ENCODE measurements at regions not wholly inside any gene's neighbourhood (a gene's known extent, or its start where the extent isn't known, plus 50 kb on each side); places are given as distances from the start of the nearest gene placed in this dataset.
A peak's percentile ranks its signal among the peaks of the same experiment; 100 is the strongest.

GRCh38 chr3:72169120-72169519 lies 384.2 kb upstream of the PROK2 start:
- H3K9ac ChIP-seq (ENCODE audit: low read depth, low read length, poor library complexity) = no peak overlapping the region
- no peaks in the 10 kb centered on the region for H3K9me3 ChIP-seq (replicated peaks in 1 of 2; ENCODE audit: control insufficient read depth in 2 of 2, insufficient read depth in 1 of 2, low read depth in 1 of 2, low read length in 2 of 2)
- H3K4me3 ChIP-seq (ENCODE audit: low read length in 2 of 2) = no peak overlapping the region
- H2BK12ac ChIP-seq (ENCODE audit: low read length) = no peak overlapping the region
- no peak overlapping the region for H3K4me2 ChIP-seq (ENCODE audit: insufficient read depth, low read length, poor library complexity, severe bottlenecking)
- no peak overlapping the region for H3K27ac ChIP-seq (replicated peaks; ENCODE audit: low read length)
- H3K79me1 ChIP-seq (ENCODE audit: low read depth, low read length) = no peaks in the 10 kb centered on the region
- H2BK120ac ChIP-seq (ENCODE audit: low read depth, low read length) = no peak overlapping the region
- H3K4ac ChIP-seq (ENCODE audit: low read length) = no peak overlapping the region
- H3K27me3 ChIP-seq (ENCODE audit: control insufficient read depth in 3 of 3, insufficient read depth in 3 of 3, low read depth in 1 of 3, low read length in 3 of 3) = no peaks in the 10 kb centered on the region
- no peak for DNase-seq (ENCODE audit: low spot score)
- no peak overlapping the region for H2BK15ac ChIP-seq (ENCODE audit: low read length)
- H2BK5ac ChIP-seq (ENCODE audit: low read length) = no peak overlapping the region
- H3K14ac ChIP-seq (ENCODE audit: low read length) = no peak overlapping the region
- H2AFZ ChIP-seq (ENCODE audit: low read length) = no peak overlapping the region
- H3K18ac ChIP-seq (ENCODE audit: low read length) = no peak overlapping the region
- peaks cover 0 to 19% of the 10 kb centered on the region in 2 donors for H3K4me1 ChIP-seq (ENCODE audit: control insufficient read depth in 2 of 2, insufficient read depth in 1 of 2, low read depth in 1 of 2, low read length in 2 of 2)
- no peak overlapping the region for H3K23ac ChIP-seq (ENCODE audit: low read depth, low read length, poor library complexity)
- no peak overlapping the region for H2AK5ac ChIP-seq (ENCODE audit: low read depth, low read length)
- H4K91ac ChIP-seq (ENCODE audit: low read depth, low read length, poor library complexity) = no peak overlapping the region
- no peaks in the 10 kb centered on the region for H3K36me3 ChIP-seq (replicated peaks in 1 of 2; ENCODE audit: control insufficient read depth in 2 of 2, insufficient read depth in 2 of 2, low read length in 2 of 2)
- no peak overlapping the region for H4K8ac ChIP-seq (ENCODE audit: low read depth, low read length)

GRCh38 chr3:72165808-72166207 lies 380.9 kb upstream of the PROK2 start:
- no CpG with 5 or more reads among the region's 1 CpG for WGBS, 2 donors (ENCODE audit: extremely low coverage in 2 of 2, insufficient read length in 2 of 2, insufficient replicate concordance in 1 of 2)

DNA sequence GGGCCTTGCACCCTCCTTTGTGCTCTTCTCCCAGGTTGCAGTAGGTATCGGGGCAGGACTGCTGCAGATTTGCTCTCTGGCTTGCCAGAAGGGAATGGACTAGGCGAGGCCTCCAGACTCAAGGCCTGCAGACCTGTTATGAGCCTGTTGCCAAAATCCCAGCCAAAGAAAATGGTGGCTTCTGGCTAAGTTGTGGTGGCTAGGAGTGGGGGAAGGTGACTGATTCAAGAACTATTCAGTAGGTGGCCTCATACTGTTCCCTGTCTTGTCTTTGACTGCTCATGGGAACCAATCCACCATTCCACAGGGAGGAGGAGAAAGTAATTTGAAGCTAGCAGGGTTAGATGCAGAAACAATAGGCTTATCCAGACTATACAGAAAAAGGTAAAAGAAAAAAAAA lies 380.4 kb upstream of the PROK2 start:
- DNase-seq (ENCODE audit: low spot score) = no peak
- Histone ChIP-seq H3K79me1 (ENCODE audit: low read depth, low read length) (no peaks in the 10 kb centered on the region), H3K4me3 (ENCODE audit: low read length in 2 of 2) (no peak overlapping the region), H2BK120ac (ENCODE audit: low read depth, low read length) (no peak overlapping the region), H3K9ac (ENCODE audit: low read depth, low read length, poor library complexity) (no peak overlapping the region), H3K23ac (ENCODE audit: low read depth, low read length, poor library complexity) (peak overlapping the region; percentile 12), H3K36me3 (replicated peaks in 1 of 2; ENCODE audit: control insufficient read depth in 2 of 2, insufficient read depth in 2 of 2, low read length in 2 of 2) (no peaks in the 10 kb centered on the region), H3K9me3 (replicated peaks in 1 of 2; ENCODE audit: control insufficient read depth in 2 of 2, insufficient read depth in 1 of 2, low read depth in 1 of 2, low read length in 2 of 2) (no peaks in the 10 kb centered on the region), H2BK12ac (ENCODE audit: low read length) (peak overlapping the region; percentile 51), H2AK5ac (ENCODE audit: low read depth, low read length) (peak overlapping the region; percentile 44), H3K14ac (ENCODE audit: low read length) (no peak overlapping the region), H3K4me1 (ENCODE audit: control insufficient read depth in 2 of 2, insufficient read depth in 1 of 2, low read depth in 1 of 2, low read length in 2 of 2) (peaks cover 0 to 14% of the 10 kb centered on the region in 2 donors), H3K4me2 (ENCODE audit: insufficient read depth, low read length, poor library complexity, severe bottlenecking) (no peak overlapping the region), H3K27me3 (ENCODE audit: control insufficient read depth in 3 of 3, insufficient read depth in 3 of 3, low read depth in 1 of 3, low read length in 3 of 3) (no peaks in the 10 kb centered on the region), H3K27ac (replicated peaks; ENCODE audit: low read length) (no peak overlapping the region), H3K4ac (ENCODE audit: low read length) (no peak overlapping the region), H4K8ac (ENCODE audit: low read depth, low read length) (no peak overlapping the region), H3K18ac (ENCODE audit: low read length) (peak overlapping the region; percentile 58), H4K91ac (ENCODE audit: low read depth, low read length, poor library complexity) (peak overlapping the region; percentile 56), H2BK15ac (ENCODE audit: low read length) (no peak overlapping the region), H2AFZ (ENCODE audit: low read length) (no peak overlapping the region), H2BK5ac (ENCODE audit: low read length) (no peak overlapping the region)
- WGBS, 2 donors (ENCODE audit: extremely low coverage in 2 of 2, insufficient read length in 2 of 2, insufficient replicate concordance in 1 of 2) = no CpG with 5 or more reads among the region's 2 CpGs

More at GRCh38 chr3:72165808-72166207, 380.9 kb upstream of the PROK2 start:
- no peak overlapping the region for H3K4me2 ChIP-seq (ENCODE audit: insufficient read depth, low read length, poor library complexity, severe bottlenecking)
- H3K9ac ChIP-seq (ENCODE audit: low read depth, low read length, poor library complexity) = no peak overlapping the region
- H3K18ac ChIP-seq (ENCODE audit: low read length) = no peak overlapping the region
- H3K27ac ChIP-seq (replicated peaks; ENCODE audit: low read length) = no peak overlapping the region
- H3K4me3 ChIP-seq (ENCODE audit: low read length in 2 of 2) = no peak overlapping the region
- peaks cover 0 to 12% of the 10 kb centered on the region in 2 donors for H3K4me1 ChIP-seq (ENCODE audit: control insufficient read depth in 2 of 2, insufficient read depth in 1 of 2, low read depth in 1 of 2, low read length in 2 of 2)
- H2BK15ac ChIP-seq (ENCODE audit: low read length) = no peak overlapping the region
- H2AK5ac ChIP-seq (ENCODE audit: low read depth, low read length) = no peak overlapping the region
- H3K36me3 ChIP-seq (replicated peaks in 1 of 2; ENCODE audit: control insufficient read depth in 2 of 2, insufficient read depth in 2 of 2, low read length in 2 of 2) = no peaks in the 10 kb centered on the region
- no peak overlapping the region for H4K91ac ChIP-seq (ENCODE audit: low read depth, low read length, poor library complexity)
- H3K9me3 ChIP-seq (replicated peaks in 1 of 2; ENCODE audit: control insufficient read depth in 2 of 2, insufficient read depth in 1 of 2, low read depth in 1 of 2, low read length in 2 of 2) = no peaks in the 10 kb centered on the region
- DNase-seq (ENCODE audit: low spot score) = no peak
- no peak overlapping the region for H4K8ac ChIP-seq (ENCODE audit: low read depth, low read length)
- no peak overlapping the region for H2BK12ac ChIP-seq (ENCODE audit: low read length)
- H2AFZ ChIP-seq (ENCODE audit: low read length) = no peak overlapping the region
- no peaks in the 10 kb centered on the region for H3K27me3 ChIP-seq (ENCODE audit: control insufficient read depth in 3 of 3, insufficient read depth in 3 of 3, low read depth in 1 of 3, low read length in 3 of 3)
- H3K23ac ChIP-seq (ENCODE audit: low read depth, low read length, poor library complexity) = no peak overlapping the region
- no peak overlapping the region for H3K4ac ChIP-seq (ENCODE audit: low read length)
- H3K14ac ChIP-seq (ENCODE audit: low read length) = no peak overlapping the region
- H2BK120ac ChIP-seq (ENCODE audit: low read depth, low read length) = no peak overlapping the region
- no peak overlapping the region for H2BK5ac ChIP-seq (ENCODE audit: low read length)
- H3K79me1 ChIP-seq (ENCODE audit: low read depth, low read length) = no peaks in the 10 kb centered on the region

DNA sequence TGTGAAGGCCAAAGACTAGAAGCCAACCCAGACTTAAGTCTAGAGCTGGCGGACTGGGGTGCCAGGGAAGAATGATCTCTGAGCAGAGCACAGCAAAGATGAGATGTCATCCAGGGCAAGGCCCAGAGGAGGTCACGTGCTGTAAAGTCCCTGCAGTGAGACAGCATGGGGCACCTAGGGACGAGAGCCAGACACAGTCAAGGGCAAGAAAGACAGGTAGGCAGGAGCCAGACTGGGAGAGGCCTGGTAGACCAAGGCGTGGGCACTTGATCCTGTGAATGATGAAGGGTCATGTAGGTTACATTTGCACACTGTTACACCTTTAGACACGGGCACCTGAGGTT lies 379.7 kb upstream of the PROK2 start:
- Histone ChIP-seq H3K18ac (ENCODE audit: low read length) (no peak overlapping the region), H2AK5ac (ENCODE audit: low read depth, low read length) (no peak overlapping the region), H3K4me1 (ENCODE audit: control insufficient read depth in 2 of 2, insufficient read depth in 1 of 2, low read depth in 1 of 2, low read length in 2 of 2) (peaks cover 0 to 13% of the 10 kb centered on the region in 2 donors), H3K36me3 (replicated peaks in 1 of 2; ENCODE audit: control insufficient read depth in 2 of 2, insufficient read depth in 2 of 2, low read length in 2 of 2) (no peaks in the 10 kb centered on the region), H3K27me3 (ENCODE audit: control insufficient read depth in 3 of 3, insufficient read depth in 3 of 3, low read depth in 1 of 3, low read length in 3 of 3) (no peaks in the 10 kb centered on the region), H3K4me3 (ENCODE audit: low read length in 2 of 2) (no peak overlapping the region), H3K23ac (ENCODE audit: low read depth, low read length, poor library complexity) (no peak overlapping the region), H3K79me1 (ENCODE audit: low read depth, low read length) (no peaks in the 10 kb centered on the region), H3K9ac (ENCODE audit: low read depth, low read length, poor library complexity) (no peak overlapping the region), H2BK15ac (ENCODE audit: low read length) (no peak overlapping the region), H3K27ac (replicated peaks; ENCODE audit: low read length) (no peak overlapping the region), H3K4me2 (ENCODE audit: insufficient read depth, low read length, poor library complexity, severe bottlenecking) (no peak overlapping the region), H4K91ac (ENCODE audit: low read depth, low read length, poor library complexity) (no peak overlapping the region), H4K8ac (ENCODE audit: low read depth, low read length) (peak overlapping the region; percentile 0), H3K4ac (ENCODE audit: low read length) (no peak overlapping the region), H2AFZ (ENCODE audit: low read length) (no peak overlapping the region), H3K14ac (ENCODE audit: low read length) (no peak overlapping the region), H2BK120ac (ENCODE audit: low read depth, low read length) (no peak overlapping the region), H2BK5ac (ENCODE audit: low read length) (no peak overlapping the region), H3K9me3 (replicated peaks in 1 of 2; ENCODE audit: control insufficient read depth in 2 of 2, insufficient read depth in 1 of 2, low read depth in 1 of 2, low read length in 2 of 2) (no peaks in the 10 kb centered on the region), H2BK12ac (ENCODE audit: low read length) (no peak overlapping the region)
- DNase-seq (ENCODE audit: low spot score) = no peak
- no CpG with 5 or more reads among the region's 5 CpGs for WGBS, 2 donors (ENCODE audit: extremely low coverage in 2 of 2, insufficient read length in 2 of 2, insufficient replicate concordance in 1 of 2)

Measured in neuronal stem cell (in vitro differentiated cells).